ENCODE measurements at regions not wholly inside any gene's neighbourhood (a gene's known extent, or its start where the extent isn't known, plus 50 kb on each side); places are given as distances from the start of the nearest gene placed in this dataset.

DNA sequence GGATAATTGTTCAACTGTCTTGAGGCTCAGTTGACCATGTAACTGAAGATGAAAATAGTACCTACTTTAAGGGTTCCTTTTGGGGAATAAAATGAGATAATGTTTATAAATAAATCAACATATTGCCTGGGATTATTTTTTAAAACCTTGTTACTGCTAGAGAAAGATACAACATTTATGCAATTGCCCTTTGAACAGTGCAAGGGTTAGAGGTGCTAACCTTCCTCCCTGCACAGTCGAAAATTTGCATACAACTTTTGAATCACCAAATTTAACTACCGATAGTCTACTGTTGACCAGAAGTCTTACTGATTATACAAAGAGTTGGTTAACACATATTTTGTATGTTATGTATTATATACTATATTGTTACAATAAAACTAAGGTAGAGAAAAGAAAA is 750.0 kb downstream of the EFNB2 start:
- TF ChIP-seq, protein P1, sequence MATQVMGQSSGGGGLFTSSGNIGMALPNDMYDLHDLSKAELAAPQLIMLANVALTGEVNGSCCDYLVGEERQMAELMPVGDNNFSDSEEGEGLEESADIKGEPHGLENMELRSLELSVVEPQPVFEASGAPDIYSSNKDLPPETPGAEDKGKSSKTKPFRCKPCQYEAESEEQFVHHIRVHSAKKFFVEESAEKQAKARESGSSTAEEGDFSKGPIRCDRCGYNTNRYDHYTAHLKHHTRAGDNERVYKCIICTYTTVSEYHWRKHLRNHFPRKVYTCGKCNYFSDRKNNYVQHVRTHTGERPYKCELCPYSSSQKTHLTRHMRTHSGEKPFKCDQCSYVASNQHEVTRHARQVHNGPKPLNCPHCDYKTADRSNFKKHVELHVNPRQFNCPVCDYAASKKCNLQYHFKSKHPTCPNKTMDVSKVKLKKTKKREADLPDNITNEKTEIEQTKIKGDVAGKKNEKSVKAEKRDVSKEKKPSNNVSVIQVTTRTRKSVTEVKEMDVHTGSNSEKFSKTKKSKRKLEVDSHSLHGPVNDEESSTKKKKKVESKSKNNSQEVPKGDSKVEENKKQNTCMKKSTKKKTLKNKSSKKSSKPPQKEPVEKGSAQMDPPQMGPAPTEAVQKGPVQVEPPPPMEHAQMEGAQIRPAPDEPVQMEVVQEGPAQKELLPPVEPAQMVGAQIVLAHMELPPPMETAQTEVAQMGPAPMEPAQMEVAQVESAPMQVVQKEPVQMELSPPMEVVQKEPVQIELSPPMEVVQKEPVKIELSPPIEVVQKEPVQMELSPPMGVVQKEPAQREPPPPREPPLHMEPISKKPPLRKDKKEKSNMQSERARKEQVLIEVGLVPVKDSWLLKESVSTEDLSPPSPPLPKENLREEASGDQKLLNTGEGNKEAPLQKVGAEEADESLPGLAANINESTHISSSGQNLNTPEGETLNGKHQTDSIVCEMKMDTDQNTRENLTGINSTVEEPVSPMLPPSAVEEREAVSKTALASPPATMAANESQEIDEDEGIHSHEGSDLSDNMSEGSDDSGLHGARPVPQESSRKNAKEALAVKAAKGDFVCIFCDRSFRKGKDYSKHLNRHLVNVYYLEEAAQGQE (IDR thresholded peaks at IDR 0.05; ENCODE audit: low read depth), result no peak
- no peak for TF ChIP-seq EP300 (IDR thresholded peaks at IDR 0.05; ENCODE audit: borderline replicate concordance)
- TF ChIP-seq, protein P2, sequence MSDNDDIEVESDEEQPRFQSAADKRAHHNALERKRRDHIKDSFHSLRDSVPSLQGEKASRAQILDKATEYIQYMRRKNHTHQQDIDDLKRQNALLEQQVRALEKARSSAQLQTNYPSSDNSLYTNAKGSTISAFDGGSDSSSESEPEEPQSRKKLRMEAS (IDR thresholded peaks at IDR 0.05), result no peak
- no peak for TF ChIP-seq FOXM1 (IDR thresholded peaks at IDR 0.05; ENCODE audit: borderline replicate concordance, low read depth)
- no peak for TF ChIP-seq RAD21 (IDR thresholded peaks at IDR 0.05; ENCODE audit: low read depth)
- no peak for TF ChIP-seq TAF1 (IDR thresholded peaks at IDR 0.05; ENCODE audit: low read depth)
- TF ChIP-seq TCF12 (IDR thresholded peaks at IDR 0.05; ENCODE audit: low read depth), result no peak
